ENCODE measurements at regions not wholly inside any gene's neighbourhood (a gene's known extent, or its start where the extent isn't known, plus 50 kb on each side); places are given as distances from the start of the nearest gene placed in this dataset.
A peak's percentile ranks its signal among the peaks of the same experiment; 100 is the strongest.

GRCh38 chr10:121338206-121338980 is 259.9 kb downstream of the FGFR2 start:
- 77% methylated on average over 9 of the region's 9 CpGs for WGBS
- Histone ChIP-seq H3K27ac (ENCODE audit: low read depth, low read length) (no peak overlapping the region; the same call in 1 of the 2 replicates), H3K4me3 (ENCODE audit: low read length) (no peak overlapping the region), H3K4me1 (ENCODE audit: insufficient read depth, low read length) (peaks cover 62% of the 10 kb centered on the region), H3K36me3 (ENCODE audit: insufficient read depth, low read length) (no peaks in the 10 kb centered on the region), H3K9me3 (ENCODE audit: insufficient read depth, low read depth, low read length) (no peaks in the 10 kb centered on the region), H3K27me3 (ENCODE audit: insufficient read depth, low read length) (no peaks in the 10 kb centered on the region), H3K9ac (ENCODE audit: low read depth, low read length) (no peak overlapping the region)

GRCh38 chr10:121339114-121339513 is 259.1 kb downstream of the FGFR2 start:
- Histone ChIP-seq H3K4me1 (ENCODE audit: insufficient read depth, low read length) (peaks cover 62% of the 10 kb centered on the region), H3K9ac (ENCODE audit: low read depth, low read length) (no peak overlapping the region)
- WGBS = 74% methylated on average over 5 of the region's 5 CpGs

GRCh38 chr10:121340271-121340831 is 257.9 kb downstream of the FGFR2 start:
- Histone ChIP-seq H3K27me3 (ENCODE audit: insufficient read depth, low read length) (no peaks in the 10 kb centered on the region), H3K4me1 (ENCODE audit: insufficient read depth, low read length) (peaks cover 62% of the 10 kb centered on the region), H3K27ac (ENCODE audit: low read depth, low read length) (peak overlapping the region; percentile 95), H3K9me3 (ENCODE audit: insufficient read depth, low read depth, low read length) (no peaks in the 10 kb centered on the region), H3K36me3 (ENCODE audit: insufficient read depth, low read length) (no peaks in the 10 kb centered on the region), H3K9ac (ENCODE audit: low read depth, low read length) (peak overlapping the region; percentile 55), H3K4me3 (ENCODE audit: low read length) (peak overlapping the region; percentile 13; the same call in 1 of the 2 replicates)
- 0% methylated on average over 5 of the region's 7 CpGs for WGBS

More at GRCh38 chr10:121339114-121339513, 259.1 kb downstream of the FGFR2 start:
- Histone ChIP-seq H3K36me3 (ENCODE audit: insufficient read depth, low read length) (no peaks in the 10 kb centered on the region), H3K4me3 (ENCODE audit: low read length) (no peak overlapping the region), H3K27me3 (ENCODE audit: insufficient read depth, low read length) (no peaks in the 10 kb centered on the region), H3K27ac (ENCODE audit: low read depth, low read length) (peak overlapping the region; percentile 95), H3K9me3 (ENCODE audit: insufficient read depth, low read depth, low read length) (no peaks in the 10 kb centered on the region)

- H3K4me3 ChIP-seq (ENCODE audit: low read length) = no peak overlapping the region
- H3K36me3 ChIP-seq (ENCODE audit: insufficient read depth, low read length) = no peaks in the 10 kb centered on the region
- H3K27me3 ChIP-seq (ENCODE audit: insufficient read depth, low read length) = no peaks in the 10 kb centered on the region
- no peaks in the 10 kb centered on the region for H3K9me3 ChIP-seq (ENCODE audit: insufficient read depth, low read depth, low read length)
- 95% methylated on average over 5 of the region's 5 CpGs for WGBS
- no peaks in the 10 kb centered on the region for H3K4me1 ChIP-seq (ENCODE audit: insufficient read depth, low read length)
- H3K27ac ChIP-seq (ENCODE audit: low read depth, low read length) = no peak overlapping the region
- no peak overlapping the region for H3K9ac ChIP-seq (ENCODE audit: low read depth, low read length)
Measured at GRCh38 chr10:121351540-121351939, 246.7 kb downstream of the FGFR2 start.

GRCh38 chr10:121352231-121352855 is 245.9 kb downstream of the FGFR2 start:
- Histone ChIP-seq H3K9ac (ENCODE audit: low read depth, low read length) (no peak overlapping the region), H3K36me3 (ENCODE audit: insufficient read depth, low read length) (no peaks in the 10 kb centered on the region), H3K27ac (ENCODE audit: low read depth, low read length) (no peak overlapping the region), H3K27me3 (ENCODE audit: insufficient read depth, low read length) (no peaks in the 10 kb centered on the region), H3K9me3 (ENCODE audit: insufficient read depth, low read depth, low read length) (no peaks in the 10 kb centered on the region), H3K4me1 (ENCODE audit: insufficient read depth, low read length) (no peaks in the 10 kb centered on the region), H3K4me3 (ENCODE audit: low read length) (no peak overlapping the region)
- 92% methylated on average over 6 of the region's 7 CpGs for whole genome bisulfite sequencing

- WGBS = 92% methylated on average over 6 of the region's 6 CpGs
- Histone ChIP-seq H3K4me1 (ENCODE audit: insufficient read depth, low read length) (no peaks in the 10 kb centered on the region), H3K4me3 (ENCODE audit: low read length) (no peak overlapping the region), H3K9ac (ENCODE audit: low read depth, low read length) (no peak overlapping the region), H3K9me3 (ENCODE audit: insufficient read depth, low read depth, low read length) (no peaks in the 10 kb centered on the region), H3K27me3 (ENCODE audit: insufficient read depth, low read length) (no peaks in the 10 kb centered on the region), H3K27ac (ENCODE audit: low read depth, low read length) (no peak overlapping the region), H3K36me3 (ENCODE audit: insufficient read depth, low read length) (no peaks in the 10 kb centered on the region)
Measured at GRCh38 chr10:121355161-121355560, 243.1 kb downstream of the FGFR2 start.

GRCh38 chr10:121356183-121356582 is 242.1 kb downstream of the FGFR2 start:
- Histone ChIP-seq H3K27me3 (ENCODE audit: insufficient read depth, low read length) (no peaks in the 10 kb centered on the region), H3K4me3 (ENCODE audit: low read length) (no peak overlapping the region), H3K27ac (ENCODE audit: low read depth, low read length) (no peak overlapping the region), H3K4me1 (ENCODE audit: insufficient read depth, low read length) (no peaks in the 10 kb centered on the region), H3K9ac (ENCODE audit: low read depth, low read length) (no peak overlapping the region), H3K36me3 (ENCODE audit: insufficient read depth, low read length) (no peaks in the 10 kb centered on the region), H3K9me3 (ENCODE audit: insufficient read depth, low read depth, low read length) (no peaks in the 10 kb centered on the region)
- 88% methylated on average over 2 of the region's 2 CpGs for WGBS

- H3K36me3 ChIP-seq (ENCODE audit: insufficient read depth, low read length) = no peaks in the 10 kb centered on the region
- no peaks in the 10 kb centered on the region for H3K27me3 ChIP-seq (ENCODE audit: insufficient read depth, low read length)
- WGBS = 83% methylated on average over 6 of the region's 6 CpGs
- no peak overlapping the region for H3K4me3 ChIP-seq (ENCODE audit: low read length)
- H3K4me1 ChIP-seq (ENCODE audit: insufficient read depth, low read length) = 0 out of 2 replicates have a peak, but pooled peaks cover 4% of the 10 kb centered on the region
- H3K9ac ChIP-seq (ENCODE audit: low read depth, low read length) = no peak overlapping the region
- H3K27ac ChIP-seq (ENCODE audit: low read depth, low read length) = no peak overlapping the region
- no peaks in the 10 kb centered on the region for H3K9me3 ChIP-seq (ENCODE audit: insufficient read depth, low read depth, low read length)
Measured at GRCh38 chr10:121357401-121357800, 240.8 kb downstream of the FGFR2 start.

GRCh38 chr10:121362026-121362425 is 236.2 kb downstream of the FGFR2 start:
- Histone ChIP-seq H3K4me3 (ENCODE audit: low read length) (no peak overlapping the region), H3K9me3 (ENCODE audit: insufficient read depth, low read depth, low read length) (no peaks in the 10 kb centered on the region), H3K9ac (ENCODE audit: low read depth, low read length) (no peak overlapping the region), H3K27ac (ENCODE audit: low read depth, low read length) (no peak overlapping the region), H3K27me3 (ENCODE audit: insufficient read depth, low read length) (no peaks in the 10 kb centered on the region), H3K4me1 (ENCODE audit: insufficient read depth, low read length) (0 out of 2 replicates have a peak, but pooled peaks cover 4% of the 10 kb centered on the region), H3K36me3 (ENCODE audit: insufficient read depth, low read length) (no peaks in the 10 kb centered on the region)
- 84% methylated on average over 5 of the region's 5 CpGs for WGBS

GRCh38 chr10:121365566-121365965 is 232.7 kb downstream of the FGFR2 start:
- no peaks in the 10 kb centered on the region for H3K36me3 ChIP-seq (ENCODE audit: insufficient read depth, low read length)
- H3K4me3 ChIP-seq (ENCODE audit: low read length) = no peak overlapping the region
- H3K27me3 ChIP-seq (ENCODE audit: insufficient read depth, low read length) = no peaks in the 10 kb centered on the region
- no peak overlapping the region for H3K27ac ChIP-seq (ENCODE audit: low read depth, low read length)
- H3K9ac ChIP-seq (ENCODE audit: low read depth, low read length) = no peak overlapping the region
- H3K4me1 ChIP-seq (ENCODE audit: insufficient read depth, low read length) = peaks cover 13% of the 10 kb centered on the region; the same call in 1 of the 2 replicates
- no peaks in the 10 kb centered on the region for H3K9me3 ChIP-seq (ENCODE audit: insufficient read depth, low read depth, low read length)
- 96% methylated on average over 29 of the region's 29 CpGs for WGBS

- H3K27ac ChIP-seq (ENCODE audit: low read depth, low read length) = no peak overlapping the region
- H3K9ac ChIP-seq (ENCODE audit: low read depth, low read length) = no peak overlapping the region
- no peaks in the 10 kb centered on the region for H3K36me3 ChIP-seq (ENCODE audit: insufficient read depth, low read length)
- no peaks in the 10 kb centered on the region for H3K9me3 ChIP-seq (ENCODE audit: insufficient read depth, low read depth, low read length)
- H3K4me1 ChIP-seq (ENCODE audit: insufficient read depth, low read length) = peaks cover 9% of the 10 kb centered on the region; the same call in 1 of the 2 replicates
- WGBS = 80% methylated on average over 9 of the region's 9 CpGs
- no peak overlapping the region for H3K4me3 ChIP-seq (ENCODE audit: low read length)
- no peaks in the 10 kb centered on the region for H3K27me3 ChIP-seq (ENCODE audit: insufficient read depth, low read length)
Measured at GRCh38 chr10:121368347-121369025, 229.8 kb downstream of the FGFR2 start.
